ENCODE measurements at regions not wholly inside any gene's neighbourhood (a gene's known extent, or its start where the extent isn't known, plus 50 kb on each side); places are given as distances from the start of the nearest gene placed in this dataset.

- TF ChIP-seq CTCF (conservative IDR thresholded peaks at IDR 0.05; ENCODE audit: low read depth, low read length) (no peak), EZH2 (IDR thresholded peaks at IDR 0.05; ENCODE audit: low read length, unreplicated experiment) (no peak), EZH2phosphoT487 (IDR thresholded peaks at IDR 0.05; ENCODE audit: borderline replicate concordance, low read length) (no peak)
Measured at GRCh38 chr10:129210876-129211275, 256.2 kb upstream of the MGMT start.

Data from PC-3 (cell line).